Gastroesophageal sphincter (tissue), 4 donors: ENCODE measurements at regions not wholly inside any gene's neighbourhood (a gene's known extent, or its start where the extent isn't known, plus 50 kb on each side); places are given as distances from the start of the nearest gene placed in this dataset.
"Not testable (repeated sequence)": the region's sequence is repeated elsewhere in the genome, so short reads cannot be mapped to it uniquely, and the experiment has no call there.

Source experiments
- ATAC-seq: fragments of 150-250 bp; one replicate; pipeline ENCODE4 v1.9.1; 2016; ENCODE audit warnings: mild to moderate bottlenecking, moderate library complexity
- H3K27ac ChIP-seq, 4 donors: fragments of 200-600 bp; sonication (generic) in 3 of 4; 1 replicate in 3 of 4; 2 replicates in 1 of 4; pipeline ENCODE4 v1.5.1; 2016 to 2019
- H3K27me3 ChIP-seq: fragments of 200-600 bp; sonication (generic); one replicate; pipeline ENCODE4 v1.5.1; 2019
- H3K36me3 ChIP-seq, 2 donors: fragments of 200-600 bp; sonication (generic); one replicate each; pipeline ENCODE4 v1.5.1; 2019; ENCODE audit warnings: control low read depth in 1 of 2
- H3K4me1 ChIP-seq, 3 donors: fragments of 200-600 bp; sonication (generic); 1 replicate in 2 of 3; 2 replicates in 1 of 3; pipeline ENCODE4 v1.5.1; 2016 to 2019; ENCODE audit warnings: control low read depth in 2 of 3
- H3K4me3 ChIP-seq, 2 donors: fragments of 200-600 bp; sonication (generic); one replicate each; pipeline ENCODE4 v1.5.1; 2019; ENCODE audit warnings: mild to moderate bottlenecking in 1 of 2, moderate library complexity in 1 of 2
- H3K9me3 ChIP-seq, 3 donors: fragments of 200-600 bp; sonication (generic); one replicate each; pipeline ENCODE4 v1.5.1; 2017 to 2019; ENCODE audit warnings: control low read depth in 2 of 3
- CTCF ChIP-seq, 4 experiments: fragments of 200-600 bp in 2 of 4; fragments of 450-650 bp in 2 of 4; sonication (generic) in 1 of 4; IDR thresholded peaks; one replicate each; pipeline ENCODE4 v1.5.1; 2017 to 2019; ENCODE audit warnings: antibody characterized with exemption in 4 of 4, mild to moderate bottlenecking in 2 of 4, moderate library complexity in 2 of 4
- EP300 ChIP-seq: sonication (generic); formaldehyde crosslinking; IDR thresholded peaks from one replicate; pipeline ENCODE4 v1.6.1; 2017; ENCODE audit warnings: antibody characterized with exemption, mild to moderate bottlenecking
- POLR2A ChIP-seq, 2 donors: fragments of 450-650 bp; IDR thresholded peaks; one replicate each; pipeline ENCODE4 v1.6.1; 2017; ENCODE audit warnings: antibody characterized with exemption in 2 of 2, mild to moderate bottlenecking in 2 of 2, moderate library complexity in 1 of 2
- POLR2AphosphoS5 ChIP-seq: sonication (generic); formaldehyde crosslinking; IDR thresholded peaks from one replicate; pipeline ENCODE4 v1.6.1; 2017; ENCODE audit warnings: antibody characterized with exemption
- whole genome bisulfite sequencing, 2 donors: methylation state at CpG; one replicate each; pipeline ENCODE4 v1.1.5; 2018; ENCODE audit warnings: low coverage in 1 of 2; 5-methylcytosine and 5-hydroxymethylcytosine counted together

GRCh38 chr6:53426667-53427270, 78.0 kb upstream of the ELOVL5 start:
- no peak for ATAC-seq
- H3K4me1 ChIP-seq, result no peaks in the 10 kb centered on the region
- WGBS, 2 donors, result 70 to 96% methylated on average over 2 to 4 of the region's 4 CpGs
- no peaks in the 10 kb centered on the region for H3K36me3 ChIP-seq
- no peak overlapping the region for H3K27ac ChIP-seq
- no peak overlapping the region for H3K4me3 ChIP-seq
- TF ChIP-seq EP300, result no peak
- no peak for TF ChIP-seq POLR2A (IDR thresholded peaks at IDR 0.05)
- no peak for TF ChIP-seq POLR2AphosphoS5
- H3K9me3 ChIP-seq, result no peaks in the 10 kb centered on the region
- H3K27me3 ChIP-seq, result no peaks in the 10 kb centered on the region

- H3K4me1 ChIP-seq, result no peaks in the 10 kb centered on the region
- no peaks in the 10 kb centered on the region for H3K36me3 ChIP-seq
- H3K9me3 ChIP-seq, result no peaks in the 10 kb centered on the region
- TF ChIP-seq CTCF (IDR thresholded peaks at IDR 0.05), result no peak
- no peak for TF ChIP-seq POLR2A (IDR thresholded peaks at IDR 0.05)
- no peak for TF ChIP-seq POLR2AphosphoS5
- no peak for TF ChIP-seq EP300
- no peak overlapping the region for H3K4me3 ChIP-seq
- no peak overlapping the region for H3K27ac ChIP-seq
- WGBS, 2 donors, result 92 to 95% methylated on average over 3 of the region's 3 CpGs
- no peaks in the 10 kb centered on the region for H3K27me3 ChIP-seq
- ATAC-seq, result no peak
These were observed 77.4 kb upstream of the ELOVL5 start for GRCh38 chr6:53426117-53426516.

- no peaks in the 10 kb centered on the region for H3K9me3 ChIP-seq
- no peak overlapping the region for H3K27ac ChIP-seq
- no peak for TF ChIP-seq POLR2AphosphoS5
- no peak for TF ChIP-seq POLR2A (IDR thresholded peaks at IDR 0.05)
- TF ChIP-seq EP300, result no peak
- TF ChIP-seq CTCF (IDR thresholded peaks at IDR 0.05), result no peak
- WGBS, 2 donors, result 76 to 88% methylated on average over 7 to 9 of the region's 9 CpGs
- H3K27me3 ChIP-seq, result no peaks in the 10 kb centered on the region
- H3K4me1 ChIP-seq, result no peaks in the 10 kb centered on the region
- no peak for ATAC-seq
- H3K4me3 ChIP-seq, result no peak overlapping the region
- no peaks in the 10 kb centered on the region for H3K36me3 ChIP-seq
These were observed 76.4 kb upstream of the ELOVL5 start for GRCh38 chr6:53424976-53425718.

- H3K4me3 ChIP-seq, result no peak overlapping the region
These were observed 75.5 kb upstream of the ELOVL5 start for GRCh38 chr6:53424300-53424699.

GRCh38 chr6:53423560-53423959, 74.8 kb upstream of the ELOVL5 start:
- not testable (repeated sequence) for H3K9me3 ChIP-seq, H3K27me3 ChIP-seq, H3K27ac ChIP-seq, H3K36me3 ChIP-seq, H3K4me3 ChIP-seq, ATAC-seq, H3K4me1 ChIP-seq

More at GRCh38 chr6:53424300-53424699, 75.5 kb upstream of the ELOVL5 start:
- H3K27ac ChIP-seq, result no peak overlapping the region
- no peaks in the 10 kb centered on the region for H3K36me3 ChIP-seq
- H3K9me3 ChIP-seq, result no peaks in the 10 kb centered on the region
- no peak for TF ChIP-seq EP300
- TF ChIP-seq POLR2A (IDR thresholded peaks at IDR 0.05), result no peak
- TF ChIP-seq CTCF (IDR thresholded peaks at IDR 0.05), result no peak
- no peak for TF ChIP-seq POLR2AphosphoS5
- H3K27me3 ChIP-seq, result no peaks in the 10 kb centered on the region
- H3K4me1 ChIP-seq, result no peaks in the 10 kb centered on the region
- no peak for ATAC-seq

GRCh38 chr6:53419026-53419425, 70.3 kb upstream of the ELOVL5 start:
- H3K27me3 ChIP-seq, result no peaks in the 10 kb centered on the region
- TF ChIP-seq EP300, result no peak
- TF ChIP-seq POLR2A (IDR thresholded peaks at IDR 0.05), result no peak
- TF ChIP-seq CTCF (IDR thresholded peaks at IDR 0.05), result no peak
- no peak for TF ChIP-seq POLR2AphosphoS5
- no peaks in the 10 kb centered on the region for H3K9me3 ChIP-seq
- H3K4me1 ChIP-seq, result no peaks in the 10 kb centered on the region
- no peak overlapping the region for H3K4me3 ChIP-seq
- ATAC-seq, result no peak
- no peak overlapping the region for H3K27ac ChIP-seq
- H3K36me3 ChIP-seq, result no peaks in the 10 kb centered on the region
- WGBS, 2 donors, result 60 to 80% methylated on average over 1 of the region's 1 CpG
